ENCODE measurements at regions not wholly inside any gene's neighbourhood (a gene's known extent, or its start where the extent isn't known, plus 50 kb on each side); places are given as distances from the start of the nearest gene placed in this dataset.
"Not testable (repeated sequence)": the region's sequence is repeated elsewhere in the genome, so short reads cannot be mapped to it uniquely, and the experiment has no call there.

- DNase-seq, result not testable (repeated sequence)
Measured at GRCh38 chr9:32894485-32894884, 106.9 kb downstream of the APTX start.

- DNase-seq, result peak; percentile 63 to 66
Measured at GRCh38 chr9:32899181-32899580, 102.2 kb downstream of the APTX start.

GRCh38 chr9:32899761-32900160 is 101.7 kb downstream of the APTX start:
- DNase-seq, result no peak

DNA sequence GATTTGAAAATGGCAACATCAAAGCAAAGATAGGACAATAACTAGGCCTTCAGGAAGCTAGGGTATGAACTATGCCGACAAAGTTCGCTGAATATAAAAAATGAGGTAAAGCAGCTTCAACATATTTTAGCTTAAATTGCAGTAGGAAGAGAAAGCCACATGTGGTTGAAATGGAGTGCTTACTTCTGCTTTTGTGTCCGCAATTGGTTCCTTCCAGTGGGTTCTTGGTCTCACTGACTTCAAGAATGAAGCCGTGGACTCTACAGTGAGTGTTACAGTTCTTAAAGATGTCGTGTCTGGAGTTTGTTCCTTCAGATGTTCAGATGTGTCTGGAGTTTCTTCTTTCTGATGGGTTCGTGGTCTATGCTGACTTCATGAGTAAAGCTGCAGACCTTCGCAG is 95.2 kb downstream of the APTX start:
- peak; percentile 25 to 45 for DNase-seq

DNA sequence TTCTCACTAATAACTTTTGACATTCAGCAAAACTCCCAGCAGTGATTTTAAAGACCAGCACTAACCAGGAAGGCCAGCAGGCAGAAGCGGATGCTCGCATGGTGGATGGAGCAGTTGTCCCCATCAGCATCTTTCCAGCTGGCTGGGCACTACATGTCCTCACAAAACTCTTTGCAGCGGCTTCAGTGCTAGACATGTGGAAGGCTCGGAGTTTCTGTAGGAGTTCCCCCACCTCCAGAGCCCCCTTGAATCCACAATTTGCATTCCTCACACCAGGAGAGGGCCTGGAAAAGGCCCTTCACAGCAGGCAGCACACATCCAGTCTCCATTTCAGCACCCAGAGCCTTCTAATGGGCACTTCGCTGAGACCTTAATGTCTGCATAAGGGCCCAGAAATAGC is 85.6 kb downstream of the APTX start:
- DNase-seq, result no peak

DNA sequence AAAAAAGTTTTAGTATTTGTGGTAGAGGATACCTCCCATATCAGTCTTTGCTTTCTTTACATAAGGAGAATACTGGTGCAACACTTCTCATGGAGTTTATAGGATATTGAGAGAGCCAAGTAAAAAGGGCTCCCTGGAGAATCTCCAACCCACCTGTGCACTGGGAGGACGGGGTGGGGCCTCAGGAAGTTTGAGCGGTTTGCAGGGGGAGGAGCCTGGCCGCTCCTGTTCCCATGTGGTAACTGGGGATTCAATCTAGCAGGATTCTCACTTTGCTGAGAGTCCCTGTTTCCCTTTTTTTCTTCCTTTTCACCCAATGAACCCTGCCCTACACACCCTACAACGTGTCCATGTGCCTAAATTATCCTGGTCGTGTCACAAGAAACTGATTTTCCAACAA is 82.8 kb downstream of the APTX start:
- no peak for DNase-seq
